Epithelial cell of esophagus (primary cell): ENCODE measurements at regions not wholly inside any gene's neighbourhood (a gene's known extent, or its start where the extent isn't known, plus 50 kb on each side); places are given as distances from the start of the nearest gene placed in this dataset.
A peak's percentile ranks its signal among the peaks of the same experiment; 100 is the strongest.

Experiments
- DNase-seq: peaks from one replicate; pipeline ENCODE4 v3.0.0; 2010; ENCODE audit warnings: low read depth
- H3K4me3 ChIP-seq: 2 replicates; pipeline ENCODE4 v1.5.1; 2011; ENCODE audit warnings: mild to moderate bottlenecking, low read length, control low read depth
- TF ChIP-seq, protein P1 (sequence below): IDR thresholded peaks from 2 replicates; pipeline ENCODE4 v1.5.1; 2011; ENCODE audit warnings: low read depth, mild to moderate bottlenecking, low read length, control low read depth, inconsistent platforms; ENCODE audit not compliant: insufficient read depth; ENCODE audit errors: missing control alignments

GRCh38 chr18:60445341-60445740 lies 72.8 kb upstream of the MC4R start:
- TF ChIP-seq, protein P1, sequence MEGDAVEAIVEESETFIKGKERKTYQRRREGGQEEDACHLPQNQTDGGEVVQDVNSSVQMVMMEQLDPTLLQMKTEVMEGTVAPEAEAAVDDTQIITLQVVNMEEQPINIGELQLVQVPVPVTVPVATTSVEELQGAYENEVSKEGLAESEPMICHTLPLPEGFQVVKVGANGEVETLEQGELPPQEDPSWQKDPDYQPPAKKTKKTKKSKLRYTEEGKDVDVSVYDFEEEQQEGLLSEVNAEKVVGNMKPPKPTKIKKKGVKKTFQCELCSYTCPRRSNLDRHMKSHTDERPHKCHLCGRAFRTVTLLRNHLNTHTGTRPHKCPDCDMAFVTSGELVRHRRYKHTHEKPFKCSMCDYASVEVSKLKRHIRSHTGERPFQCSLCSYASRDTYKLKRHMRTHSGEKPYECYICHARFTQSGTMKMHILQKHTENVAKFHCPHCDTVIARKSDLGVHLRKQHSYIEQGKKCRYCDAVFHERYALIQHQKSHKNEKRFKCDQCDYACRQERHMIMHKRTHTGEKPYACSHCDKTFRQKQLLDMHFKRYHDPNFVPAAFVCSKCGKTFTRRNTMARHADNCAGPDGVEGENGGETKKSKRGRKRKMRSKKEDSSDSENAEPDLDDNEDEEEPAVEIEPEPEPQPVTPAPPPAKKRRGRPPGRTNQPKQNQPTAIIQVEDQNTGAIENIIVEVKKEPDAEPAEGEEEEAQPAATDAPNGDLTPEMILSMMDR = no peak
- no peak overlapping the region for H3K4me3 ChIP-seq
- no peak for DNase-seq

DNA sequence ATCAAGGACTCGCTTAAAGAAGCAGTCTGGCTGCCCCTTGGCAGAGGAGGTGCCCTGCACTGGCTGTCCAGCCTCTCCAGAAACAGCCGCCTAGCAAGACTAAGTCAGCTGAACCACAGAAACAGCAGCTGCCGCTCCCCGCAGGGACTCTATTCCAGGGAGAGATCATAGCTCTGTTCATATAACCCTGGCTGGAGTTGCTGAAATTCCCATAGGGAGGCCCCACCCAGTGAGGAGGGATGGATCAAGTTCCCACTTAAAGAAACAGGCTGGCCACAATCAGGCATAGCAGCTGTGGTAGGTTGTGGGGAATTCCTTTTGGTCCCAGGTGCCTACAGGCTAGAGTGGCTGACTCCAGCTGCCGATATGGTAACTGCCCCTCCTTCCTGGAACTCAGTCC lies 74.2 kb upstream of the MC4R start:
- H3K4me3 ChIP-seq = no peak overlapping the region
- no peak for DNase-seq
- TF ChIP-seq, protein P1 = no peak

DNA sequence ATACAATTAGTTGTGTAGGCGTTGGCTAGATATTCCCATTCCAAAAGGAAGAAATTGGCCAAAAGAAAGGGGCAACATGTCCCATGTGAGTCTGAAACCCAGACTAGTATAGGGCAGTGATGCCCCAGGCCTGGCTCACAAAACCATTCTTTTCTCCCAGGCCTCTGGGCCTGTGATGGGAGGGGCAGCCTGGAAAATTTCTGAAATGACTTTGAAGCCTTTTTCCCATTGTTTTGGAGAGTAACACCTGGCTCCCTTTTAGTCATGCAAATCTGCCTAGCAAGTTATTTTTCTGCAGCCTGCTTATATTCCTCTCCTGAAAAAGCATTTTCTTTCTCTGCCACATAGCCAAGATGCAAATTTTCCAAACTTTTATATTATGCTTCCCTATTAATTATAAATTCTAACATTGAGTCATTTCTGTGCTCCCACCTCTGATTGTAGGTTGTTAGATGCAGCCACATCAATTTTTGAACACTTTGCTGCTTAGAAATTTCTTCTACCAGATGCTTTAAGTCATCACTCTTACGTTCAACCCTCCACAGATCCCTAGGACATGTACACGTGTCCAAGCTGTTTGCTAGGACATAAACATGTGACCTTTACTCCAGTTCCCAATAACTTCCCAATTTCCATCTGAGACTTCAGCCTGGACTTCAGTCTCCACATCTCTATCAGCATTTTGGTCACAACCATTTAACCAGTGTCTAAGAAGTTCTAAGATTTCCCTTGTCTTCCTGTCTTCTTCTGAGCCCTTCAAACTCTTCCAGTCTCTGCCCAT lies 76.1 kb upstream of the MC4R start:
- no peak for DNase-seq
- H3K4me3 ChIP-seq = no peak overlapping the region
- TF ChIP-seq, protein P1 = no peak

GRCh38 chr18:60452421-60452820 lies 79.8 kb upstream of the MC4R start:
- DNase-seq = peak; percentile 40

DNA sequence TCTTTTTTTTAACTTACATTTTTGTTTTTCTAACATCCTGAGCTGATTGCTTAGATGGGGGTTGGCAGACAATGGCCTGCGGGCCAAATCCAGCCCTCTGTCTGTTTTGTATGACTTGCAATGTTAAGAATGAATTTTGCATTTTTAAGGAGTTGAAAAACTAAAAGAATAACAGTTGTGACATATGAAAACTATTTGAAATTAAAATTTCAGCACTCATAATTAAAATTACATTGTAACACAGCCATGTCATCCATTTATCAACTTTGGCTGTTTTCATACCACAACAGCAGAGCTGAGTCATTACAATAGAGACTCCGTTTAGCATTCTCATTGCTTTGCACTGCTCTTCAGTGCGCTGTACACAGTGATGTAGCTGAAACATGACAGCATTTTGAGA lies 94.1 kb upstream of the MC4R start:
- no peak for DNase-seq
- TF ChIP-seq, protein P1 = no peak
- H3K4me3 ChIP-seq = no peak overlapping the region

More at GRCh38 chr18:60452421-60452820, 79.8 kb upstream of the MC4R start:
- no peak overlapping the region for H3K4me3 ChIP-seq
- TF ChIP-seq, protein P1 = no peak

GRCh38 chr18:60469387-60470100 lies 97.0 kb upstream of the MC4R start:
- no peak overlapping the region for H3K4me3 ChIP-seq
- TF ChIP-seq, protein P1 = no peak

More at GRCh38 chr18:60469387-60470100, 97.0 kb upstream of the MC4R start:
- DNase-seq = no peak
